ENCODE measurements at regions not wholly inside any gene's neighbourhood (a gene's known extent, or its start where the extent isn't known, plus 50 kb on each side); places are given as distances from the start of the nearest gene placed in this dataset.

DNA sequence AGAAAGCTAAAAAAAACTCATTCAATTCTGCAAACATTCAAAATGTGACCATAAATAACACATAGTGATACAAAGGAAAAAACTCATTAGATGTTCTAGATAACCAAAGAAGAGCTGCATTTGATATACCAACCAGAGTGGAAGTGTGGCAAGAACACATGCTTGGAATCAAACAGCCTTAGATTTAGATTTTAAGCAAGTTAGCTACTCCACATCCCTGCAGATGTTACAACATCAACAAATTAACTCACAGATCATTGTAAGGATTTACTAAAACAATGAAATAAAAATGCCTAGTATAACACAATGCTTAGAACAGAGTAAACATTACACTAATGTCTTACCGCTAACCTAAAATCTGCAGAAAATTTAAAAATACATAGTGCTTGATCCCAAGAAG is 114.0 kb upstream of the AKIP1 start:
- no peaks in the 10 kb centered on the region for H3K27me3 ChIP-seq (ENCODE audit: insufficient read depth, low read length, poor library complexity, severe bottlenecking)
- H3F3A ChIP-seq (ENCODE audit: low read depth): no peaks in the 10 kb centered on the region
- no peak for TF ChIP-seq EZH2phosphoT487 (IDR thresholded peaks at IDR 0.05; ENCODE audit: borderline replicate concordance)
- TF ChIP-seq, protein P1, sequence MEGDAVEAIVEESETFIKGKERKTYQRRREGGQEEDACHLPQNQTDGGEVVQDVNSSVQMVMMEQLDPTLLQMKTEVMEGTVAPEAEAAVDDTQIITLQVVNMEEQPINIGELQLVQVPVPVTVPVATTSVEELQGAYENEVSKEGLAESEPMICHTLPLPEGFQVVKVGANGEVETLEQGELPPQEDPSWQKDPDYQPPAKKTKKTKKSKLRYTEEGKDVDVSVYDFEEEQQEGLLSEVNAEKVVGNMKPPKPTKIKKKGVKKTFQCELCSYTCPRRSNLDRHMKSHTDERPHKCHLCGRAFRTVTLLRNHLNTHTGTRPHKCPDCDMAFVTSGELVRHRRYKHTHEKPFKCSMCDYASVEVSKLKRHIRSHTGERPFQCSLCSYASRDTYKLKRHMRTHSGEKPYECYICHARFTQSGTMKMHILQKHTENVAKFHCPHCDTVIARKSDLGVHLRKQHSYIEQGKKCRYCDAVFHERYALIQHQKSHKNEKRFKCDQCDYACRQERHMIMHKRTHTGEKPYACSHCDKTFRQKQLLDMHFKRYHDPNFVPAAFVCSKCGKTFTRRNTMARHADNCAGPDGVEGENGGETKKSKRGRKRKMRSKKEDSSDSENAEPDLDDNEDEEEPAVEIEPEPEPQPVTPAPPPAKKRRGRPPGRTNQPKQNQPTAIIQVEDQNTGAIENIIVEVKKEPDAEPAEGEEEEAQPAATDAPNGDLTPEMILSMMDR (conservative IDR thresholded peaks at IDR 0.05; ENCODE audit: low read length): no peak
- H3K36me3 ChIP-seq (ENCODE audit: insufficient read depth, low read length): no peaks in the 10 kb centered on the region
- H3K9ac ChIP-seq (ENCODE audit: low read depth, low read length, poor library complexity, severe bottlenecking): no peak overlapping the region
- H3K4me3 ChIP-seq (ENCODE audit: low read length, poor library complexity, severe bottlenecking): no peak overlapping the region
- no peaks in the 10 kb centered on the region for H3K4me1 ChIP-seq (ENCODE audit: insufficient read depth, low read length, poor library complexity, severe bottlenecking)
- no peaks in the 10 kb centered on the region for H3K9me2 ChIP-seq (replicated peaks; ENCODE audit: low read depth, low read length)
- H3K4me2 ChIP-seq (ENCODE audit: low read depth, low read length, poor library complexity, severe bottlenecking): no peak overlapping the region
- H4K20me1 ChIP-seq (ENCODE audit: insufficient read depth, low read length, poor library complexity, severe bottlenecking): no peaks in the 10 kb centered on the region
- H2AFZ ChIP-seq (ENCODE audit: low read length): no peak overlapping the region
- no peaks in the 10 kb centered on the region for H3K9me3 ChIP-seq (ENCODE audit: insufficient read depth, low read depth, low read length)
- H3K79me2 ChIP-seq (ENCODE audit: insufficient read depth, low read length): no peaks in the 10 kb centered on the region

DNA sequence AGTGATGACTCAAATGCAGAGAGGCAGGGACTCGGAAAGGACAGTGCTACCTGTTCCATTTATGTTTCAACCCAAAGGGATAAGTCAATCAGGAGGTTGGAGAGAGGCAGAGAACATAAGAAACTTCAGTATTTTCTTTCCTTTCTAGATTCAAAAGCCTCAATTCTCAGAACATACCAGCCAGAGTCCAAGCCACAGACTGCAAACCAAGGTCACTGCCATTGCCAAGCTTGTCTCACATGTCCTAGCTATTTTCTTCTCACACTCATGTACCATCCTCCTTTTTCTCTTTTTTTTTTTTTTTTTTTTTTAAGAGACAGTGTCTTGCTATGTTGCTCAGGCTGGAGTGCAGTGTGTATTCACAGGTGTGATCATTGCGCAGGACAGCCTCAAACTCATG is 111.7 kb upstream of the AKIP1 start:
- Histone ChIP-seq H3K36me3 (ENCODE audit: insufficient read depth, low read length) (no peaks in the 10 kb centered on the region), H3K4me1 (ENCODE audit: insufficient read depth, low read length, poor library complexity, severe bottlenecking) (no peaks in the 10 kb centered on the region), H3K9ac (ENCODE audit: low read depth, low read length, poor library complexity, severe bottlenecking) (no peak overlapping the region), H3K9me3 (ENCODE audit: insufficient read depth, low read depth, low read length) (no peaks in the 10 kb centered on the region), H3K4me3 (ENCODE audit: low read length, poor library complexity, severe bottlenecking) (no peak overlapping the region), H3K79me2 (ENCODE audit: insufficient read depth, low read length) (no peaks in the 10 kb centered on the region), H3K9me2 (replicated peaks; ENCODE audit: low read depth, low read length) (no peaks in the 10 kb centered on the region), H3K27me3 (ENCODE audit: insufficient read depth, low read length, poor library complexity, severe bottlenecking) (no peaks in the 10 kb centered on the region), H3F3A (ENCODE audit: low read depth) (no peaks in the 10 kb centered on the region), H3K4me2 (ENCODE audit: low read depth, low read length, poor library complexity, severe bottlenecking) (no peak overlapping the region), H4K20me1 (ENCODE audit: insufficient read depth, low read length, poor library complexity, severe bottlenecking) (no peaks in the 10 kb centered on the region), H2AFZ (ENCODE audit: low read length) (no peak overlapping the region)
- TF ChIP-seq, protein P1 (conservative IDR thresholded peaks at IDR 0.05; ENCODE audit: low read length): no peak
- no peak for TF ChIP-seq EZH2phosphoT487 (IDR thresholded peaks at IDR 0.05; ENCODE audit: borderline replicate concordance)

DNA sequence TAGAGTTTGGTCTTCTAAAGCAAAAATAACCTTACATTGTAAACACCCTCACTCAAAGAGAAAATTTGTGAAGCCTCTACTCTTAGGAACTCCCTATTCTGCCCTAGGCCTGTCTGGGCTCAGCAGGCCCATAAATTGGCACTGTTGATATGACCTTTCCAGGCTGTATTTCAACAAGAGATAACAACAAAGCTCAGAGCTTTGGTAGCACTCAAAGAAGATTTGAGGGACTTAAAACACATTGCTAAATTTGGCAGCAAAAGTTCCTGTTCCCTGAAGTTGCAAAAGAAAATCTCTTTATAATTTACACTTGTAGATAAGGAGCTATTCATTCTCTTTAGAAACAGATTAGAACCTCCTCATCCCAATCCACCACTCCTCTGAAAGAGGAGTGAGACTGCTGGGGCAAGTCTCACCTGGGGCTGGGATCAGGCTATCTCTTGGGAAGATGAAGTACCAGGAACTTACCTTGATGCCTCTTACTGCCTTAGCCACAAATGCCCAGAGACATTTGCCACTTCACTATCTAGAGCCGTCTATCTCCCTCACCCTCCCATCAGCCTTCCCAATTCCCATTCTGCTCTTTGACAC is 110.4 kb upstream of the AKIP1 start:
- Histone ChIP-seq H3K4me1 (ENCODE audit: insufficient read depth, low read length, poor library complexity, severe bottlenecking) (no peaks in the 10 kb centered on the region), H2AFZ (ENCODE audit: low read length) (no peak overlapping the region), H3K79me2 (ENCODE audit: insufficient read depth, low read length) (no peaks in the 10 kb centered on the region), H3K4me3 (ENCODE audit: low read length, poor library complexity, severe bottlenecking) (no peak overlapping the region), H4K20me1 (ENCODE audit: insufficient read depth, low read length, poor library complexity, severe bottlenecking) (no peaks in the 10 kb centered on the region), H3K9me3 (ENCODE audit: insufficient read depth, low read depth, low read length) (no peaks in the 10 kb centered on the region), H3K9me2 (replicated peaks; ENCODE audit: low read depth, low read length) (no peaks in the 10 kb centered on the region), H3K27me3 (ENCODE audit: insufficient read depth, low read length, poor library complexity, severe bottlenecking) (no peaks in the 10 kb centered on the region), H3K9ac (ENCODE audit: low read depth, low read length, poor library complexity, severe bottlenecking) (no peak overlapping the region), H3F3A (ENCODE audit: low read depth) (no peaks in the 10 kb centered on the region), H3K36me3 (ENCODE audit: insufficient read depth, low read length) (no peaks in the 10 kb centered on the region), H3K4me2 (ENCODE audit: low read depth, low read length, poor library complexity, severe bottlenecking) (no peak overlapping the region)
- TF ChIP-seq EZH2phosphoT487 (IDR thresholded peaks at IDR 0.05; ENCODE audit: borderline replicate concordance): no peak
- TF ChIP-seq, protein P1 (conservative IDR thresholded peaks at IDR 0.05; ENCODE audit: low read length): no peak
